AG09309 (cell line): ENCODE measurements at regions not wholly inside any gene's neighbourhood (a gene's known extent, or its start where the extent isn't known, plus 50 kb on each side); places are given as distances from the start of the nearest gene placed in this dataset.

ENCODE experiments used
- DNase-seq: peaks from one replicate; pipeline ENCODE4 v3.0.0-alpha.2; 2010; ENCODE audit warnings: low read depth
- H3K4me3 ChIP-seq: 2 replicates; pipeline ENCODE4 v1.5.1; 2011; ENCODE audit warnings: mild to moderate bottlenecking, low read depth, low read length, moderate library complexity; ENCODE audit not compliant: control insufficient read depth
- TF ChIP-seq, protein P1 (sequence below): IDR thresholded peaks from 2 replicates; pipeline ENCODE4 v1.5.1; 2011; ENCODE audit warnings: mild to moderate bottlenecking, low read depth, low read length, inconsistent platforms; ENCODE audit not compliant: insufficient read depth, control insufficient read depth; ENCODE audit errors: missing control alignments

GRCh38 chr2:76478266-76479035 is 767.7 kb upstream of the GCFC2 start:
- no peak overlapping the region for H3K4me3 ChIP-seq
- DNase-seq = no peak
- TF ChIP-seq, protein P1, sequence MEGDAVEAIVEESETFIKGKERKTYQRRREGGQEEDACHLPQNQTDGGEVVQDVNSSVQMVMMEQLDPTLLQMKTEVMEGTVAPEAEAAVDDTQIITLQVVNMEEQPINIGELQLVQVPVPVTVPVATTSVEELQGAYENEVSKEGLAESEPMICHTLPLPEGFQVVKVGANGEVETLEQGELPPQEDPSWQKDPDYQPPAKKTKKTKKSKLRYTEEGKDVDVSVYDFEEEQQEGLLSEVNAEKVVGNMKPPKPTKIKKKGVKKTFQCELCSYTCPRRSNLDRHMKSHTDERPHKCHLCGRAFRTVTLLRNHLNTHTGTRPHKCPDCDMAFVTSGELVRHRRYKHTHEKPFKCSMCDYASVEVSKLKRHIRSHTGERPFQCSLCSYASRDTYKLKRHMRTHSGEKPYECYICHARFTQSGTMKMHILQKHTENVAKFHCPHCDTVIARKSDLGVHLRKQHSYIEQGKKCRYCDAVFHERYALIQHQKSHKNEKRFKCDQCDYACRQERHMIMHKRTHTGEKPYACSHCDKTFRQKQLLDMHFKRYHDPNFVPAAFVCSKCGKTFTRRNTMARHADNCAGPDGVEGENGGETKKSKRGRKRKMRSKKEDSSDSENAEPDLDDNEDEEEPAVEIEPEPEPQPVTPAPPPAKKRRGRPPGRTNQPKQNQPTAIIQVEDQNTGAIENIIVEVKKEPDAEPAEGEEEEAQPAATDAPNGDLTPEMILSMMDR = no peak

GRCh38 chr2:76472946-76473345 is 762.2 kb upstream of the GCFC2 start:
- H3K4me3 ChIP-seq = no peak overlapping the region
- TF ChIP-seq, protein P1 = no peak
- DNase-seq = no peak

DNA sequence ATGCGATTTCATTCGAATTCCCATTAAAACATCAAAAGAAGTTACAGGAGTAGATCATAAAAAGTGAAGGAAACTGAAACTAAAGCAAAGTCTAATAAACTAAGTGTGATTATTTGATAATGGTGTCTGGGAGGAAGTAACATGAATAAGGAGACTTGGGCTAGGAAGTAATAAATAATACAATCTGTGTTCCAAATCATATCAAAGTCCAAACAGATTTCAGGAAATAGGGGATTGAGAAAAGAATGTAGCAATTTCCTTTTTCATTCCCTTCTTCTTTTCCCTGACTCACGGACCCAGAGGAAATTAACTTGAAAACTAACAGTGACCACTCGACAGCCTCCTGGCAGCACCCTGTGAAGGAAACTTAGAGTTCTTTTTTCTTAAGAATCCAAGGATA is 758.4 kb upstream of the GCFC2 start:
- no peak overlapping the region for H3K4me3 ChIP-seq
- DNase-seq = no peak
- TF ChIP-seq, protein P1 = no peak

DNA sequence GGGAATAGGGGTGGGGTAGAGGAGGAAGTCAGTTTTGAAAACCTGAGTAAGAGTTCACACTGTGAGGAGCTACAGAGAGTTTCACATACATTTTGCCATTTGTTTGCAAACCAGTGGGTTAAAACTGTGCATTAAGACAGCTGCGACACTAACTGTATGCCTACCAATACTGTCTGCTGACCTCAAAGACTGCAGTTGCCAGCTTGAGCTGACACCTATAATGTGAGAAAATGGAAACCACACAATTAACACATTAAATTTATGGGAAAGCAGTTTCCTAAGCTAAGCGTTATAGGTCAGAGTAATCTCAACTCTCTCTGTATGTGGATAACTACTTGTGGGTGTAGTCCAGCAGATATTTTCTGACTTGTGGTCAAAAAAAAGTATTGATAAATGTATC is 756.6 kb upstream of the GCFC2 start:
- no peak overlapping the region for H3K4me3 ChIP-seq
- no peak for DNase-seq

GRCh38 chr2:76464310-76464709 is 753.6 kb upstream of the GCFC2 start:
- DNase-seq = no peak
- no peak overlapping the region for H3K4me3 ChIP-seq
- TF ChIP-seq, protein P1 = no peak

More for the DNA sequence above, 756.6 kb upstream of the GCFC2 start:
- TF ChIP-seq, protein P1 = no peak

- TF ChIP-seq, protein P1 = no peak
- no peak for DNase-seq
- no peak overlapping the region for H3K4me3 ChIP-seq
Observed at GRCh38 chr2:76461431-76461830, 750.7 kb upstream of the GCFC2 start.
